T-cell (primary cell): ENCODE measurements at regions not wholly inside any gene's neighbourhood (a gene's known extent, or its start where the extent isn't known, plus 50 kb on each side); places are given as distances from the start of the nearest gene placed in this dataset.

Experiments
- ATAC-seq, 4 experiments: fragments of 200-7000 bp in 3 of 4; fragments of 150-1000 bp in 1 of 4; cut with Tn5 transposase; replicated peaks in 1 of 4; 1 replicate in 3 of 4; 2 replicates in 1 of 4; pipeline ENCODE4 v1.10.0; 2021; ENCODE audit warnings: moderate library complexity in 3 of 4, mild to moderate bottlenecking in 2 of 4, moderate number of reproducible peaks in 1 of 4
- CTCF ChIA-PET, 2 donors: fragments of 300-600 bp; sonication (Branson Sonifier 250); formaldehyde crosslinking; loops; one replicate each; lab custom pipeline; 2022; ENCODE audit warnings: antibody characterized with exemption in 2 of 2; lab: Charles Lee
- POLR2A ChIA-PET, 2 donors: fragments of 300-600 bp; sonication (Branson Sonifier 250); formaldehyde crosslinking; loops; one replicate each; lab custom pipeline; 2022; ENCODE audit warnings: antibody characterized with exemption in 2 of 2; lab: Charles Lee
- DNase-seq, 35 experiments: peaks; one replicate each; pipeline versions ENCODE4 v3.0.0 to v3.0.0-alpha.2; 2013 to 2023
- H3K27ac ChIP-seq: one replicate; pipeline ENCODE4 v1.5.1; 2013; ENCODE audit warnings: low read length
- H3K27me3 ChIP-seq, 2 experiments: replicated peaks in 1 of 2; 1 replicate in 1 of 2; 2 replicates in 1 of 2; pipeline versions ENCODE4 v1.6.1 to v1.7.0; 2013; ENCODE audit warnings: low read length in 1 of 2, mixed read lengths in 1 of 2; ENCODE audit not compliant: control insufficient read depth in 2 of 2, insufficient read depth in 2 of 2; ENCODE audit errors: extremely low read depth in 1 of 2
- H3K36me3 ChIP-seq, 2 donors: 1 replicate in 1 of 2; 2 replicates in 1 of 2; pipeline versions ENCODE4 v1.6.1 to v1.7.0; 2013; ENCODE audit warnings: low read length in 1 of 2; ENCODE audit not compliant: control insufficient read depth in 2 of 2, insufficient read depth in 1 of 2; ENCODE audit errors: extremely low read depth in 1 of 2
- H3K4me1 ChIP-seq, 2 experiments: 1 replicate in 1 of 2; 2 replicates in 1 of 2; pipeline versions ENCODE4 v1.6.1 to v1.7.0; 2013; ENCODE audit warnings: low read length in 2 of 2, mixed read lengths in 1 of 2; ENCODE audit not compliant: insufficient read depth in 2 of 2, control insufficient read depth in 1 of 2; ENCODE audit errors: extremely low read depth in 1 of 2
- H3K4me3 ChIP-seq, 2 donors: 1 replicate in 1 of 2; 2 replicates in 1 of 2; pipeline versions ENCODE4 v1.5.1 to v1.7.0; 2013; ENCODE audit warnings: mild to moderate bottlenecking in 2 of 2, low read length in 1 of 2, moderate library complexity in 1 of 2; ENCODE audit not compliant: control insufficient read depth in 1 of 2; ENCODE audit errors: extremely low read depth in 1 of 2
- H3K9me3 ChIP-seq: 2 replicates; pipeline ENCODE4 v1.7.0; 2013
- H3K27ac Mint-ChIP-seq, 2 donors: one replicate each; pipeline ENCODE4 v1.8.0; 2020 to 2021; ENCODE audit warnings: mild to moderate bottlenecking in 2 of 2, mixed read lengths in 2 of 2
- H3K27me3 Mint-ChIP-seq, 2 donors: one replicate each; pipeline ENCODE4 v1.8.0; 2021 to 2022; ENCODE audit warnings: mixed read lengths in 2 of 2
- H3K36me3 Mint-ChIP-seq: one replicate; pipeline ENCODE4 v1.8.0; 2021; ENCODE audit warnings: mixed read lengths
- H3K4me1 Mint-ChIP-seq, 3 donors: one replicate each; pipeline ENCODE4 v1.8.0; 2020 to 2022; ENCODE audit warnings: mixed read lengths in 3 of 3, mild to moderate bottlenecking in 1 of 3
- H3K4me3 Mint-ChIP-seq, 3 donors: one replicate each; pipeline ENCODE4 v1.8.0; 2020 to 2022; ENCODE audit warnings: mild to moderate bottlenecking in 3 of 3, mixed read lengths in 3 of 3, moderate library complexity in 3 of 3
- H3K9me3 Mint-ChIP-seq, 3 donors: one replicate each; pipeline ENCODE4 v1.8.0; 2020 to 2022; ENCODE audit warnings: mixed read lengths in 3 of 3
- WGBS: methylation state at CpG from one replicate; pipeline ENCODE4 v1.1.5; 2013; ENCODE audit warnings: missing lambda C conversion rate; ENCODE audit not compliant: insufficient coverage; 5-methylcytosine and 5-hydroxymethylcytosine counted together

DNA sequence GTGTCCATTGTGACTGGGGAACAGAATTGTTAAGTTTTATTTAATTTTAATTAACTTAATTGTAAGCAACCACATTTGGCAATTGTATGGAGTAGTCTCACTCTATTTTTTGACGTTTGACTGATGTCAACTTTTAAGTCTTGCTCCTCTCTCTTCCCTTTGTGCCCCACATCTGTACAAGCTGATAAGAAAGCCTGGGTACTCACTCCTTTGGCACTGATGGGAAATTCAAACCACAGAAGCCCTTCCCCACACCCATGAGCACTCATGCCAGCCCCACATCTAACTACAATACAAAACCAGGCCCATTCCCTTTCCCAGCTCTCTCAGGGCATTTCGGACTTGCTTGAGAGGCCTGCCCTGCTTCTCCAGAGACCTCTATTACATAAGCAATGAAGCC, 451.5 kb upstream of the KIF2A start:
- H3K4me3 Mint-ChIP-seq, result no peak overlapping the region
- WGBS, result no CpG with 5 or more reads among the region's 2 CpGs

DNA sequence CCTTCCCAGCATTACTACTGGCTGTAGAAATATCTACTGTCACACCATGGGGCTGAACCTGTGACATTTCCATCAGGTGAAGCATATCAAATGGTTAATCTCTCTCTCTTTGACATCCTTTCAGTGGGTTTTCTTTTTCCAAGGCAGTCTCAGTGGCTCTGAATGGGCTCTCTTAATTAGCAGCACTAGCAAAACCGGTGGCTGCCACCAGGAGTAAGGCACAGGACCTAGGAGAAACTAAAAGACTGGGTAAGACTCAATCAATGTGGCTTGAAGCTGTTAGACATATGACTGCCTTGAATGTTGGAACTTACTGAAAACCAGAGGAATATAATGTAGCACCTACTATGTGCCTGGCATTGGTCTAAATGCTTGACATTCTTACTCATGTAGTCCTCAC, 445.0 kb upstream of the KIF2A start:
- WGBS, result no CpG with 5 or more reads among the region's 1 CpG
- CTCF ChIA-PET, result no interaction called here

More for the DNA sequence above, 451.5 kb upstream of the KIF2A start:
- H3K27ac Mint-ChIP-seq, result no peak overlapping the region
- Histone ChIP-seq H3K27me3 (no peaks in the 10 kb centered on the region), H3K27ac (no peak overlapping the region), H3K4me1 (no peaks in the 10 kb centered on the region), H3K36me3 (no peaks in the 10 kb centered on the region), H3K9me3 (no peaks in the 10 kb centered on the region), H3K4me3 (no peak overlapping the region)
- peaks cover 0 to 13% (median 8%) of the 10 kb centered on the region in 3 donors for H3K9me3 Mint-ChIP-seq
- DNase-seq (no peak), ATAC-seq (no peak)
- ChIA-PET POLR2A (no interaction called here), CTCF (no interaction called here)
- H3K4me1 Mint-ChIP-seq, result no peaks in the 10 kb centered on the region
- no peaks in the 10 kb centered on the region for H3K36me3 Mint-ChIP-seq
- H3K27me3 Mint-ChIP-seq, result no peaks in the 10 kb centered on the region

DNA sequence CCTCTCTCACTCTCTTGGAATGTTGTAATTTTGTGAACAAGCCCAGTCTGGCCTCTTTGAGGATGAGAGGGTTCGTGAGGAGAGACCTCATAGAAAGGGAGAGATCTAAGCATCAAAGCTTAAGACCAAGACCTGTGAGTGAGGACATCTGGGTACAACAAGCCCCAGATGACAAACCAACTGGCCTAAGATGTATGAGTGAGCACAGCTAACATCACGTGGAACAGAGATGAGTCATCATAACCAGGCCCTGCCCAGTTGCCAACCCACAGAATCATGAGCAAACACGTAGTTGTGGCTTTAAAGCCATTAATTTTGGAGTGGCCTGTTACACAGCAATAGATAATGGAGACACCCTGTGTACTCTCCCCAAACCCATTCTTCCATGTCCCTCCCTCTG, 439.1 kb upstream of the KIF2A start:
- Mint-ChIP-seq H3K36me3 (no peaks in the 10 kb centered on the region), H3K9me3 (peaks cover 4 to 10% (median 6%) of the 10 kb centered on the region in 3 donors), H3K27ac (no peak overlapping the region), H3K27me3 (peaks cover 4 to 7% of the 10 kb centered on the region in 2 donors), H3K4me1 (no peaks in the 10 kb centered on the region), H3K4me3 (no peak overlapping the region)
- no peak overlapping the region for H3K4me3 ChIP-seq
- ATAC-seq, result no peak
- CTCF ChIA-PET, result no interaction called here
- H3K27ac ChIP-seq, result no peak overlapping the region
- no peaks in the 10 kb centered on the region for H3K4me1 ChIP-seq
- H3K27me3 ChIP-seq, result no peaks in the 10 kb centered on the region
- POLR2A ChIA-PET, result no interaction called here
- WGBS, result 60% methylated on average over 1 of the region's 3 CpGs
- H3K36me3 ChIP-seq, result no peaks in the 10 kb centered on the region
- no peak for DNase-seq
- H3K9me3 ChIP-seq, result no peaks in the 10 kb centered on the region

More for the DNA sequence above, 445.0 kb upstream of the KIF2A start:
- Histone ChIP-seq H3K4me3 (no peak overlapping the region), H3K9me3 (no peaks in the 10 kb centered on the region), H3K36me3 (no peaks in the 10 kb centered on the region), H3K27me3 (no peaks in the 10 kb centered on the region), H3K4me1 (no peaks in the 10 kb centered on the region), H3K27ac (no peak overlapping the region)
- POLR2A ChIA-PET, result no interaction called here
- H3K36me3 Mint-ChIP-seq, result no peaks in the 10 kb centered on the region
- DNase-seq, result no peak
- no peak overlapping the region for H3K27ac Mint-ChIP-seq
- no peak for ATAC-seq
- H3K4me3 Mint-ChIP-seq, result no peak overlapping the region
- peaks cover 0 to 4% of the 10 kb centered on the region in 2 donors for H3K27me3 Mint-ChIP-seq
- no peaks in the 10 kb centered on the region for H3K4me1 Mint-ChIP-seq
- peaks cover 0 to 8% (median 5%) of the 10 kb centered on the region in 3 donors for H3K9me3 Mint-ChIP-seq

DNA sequence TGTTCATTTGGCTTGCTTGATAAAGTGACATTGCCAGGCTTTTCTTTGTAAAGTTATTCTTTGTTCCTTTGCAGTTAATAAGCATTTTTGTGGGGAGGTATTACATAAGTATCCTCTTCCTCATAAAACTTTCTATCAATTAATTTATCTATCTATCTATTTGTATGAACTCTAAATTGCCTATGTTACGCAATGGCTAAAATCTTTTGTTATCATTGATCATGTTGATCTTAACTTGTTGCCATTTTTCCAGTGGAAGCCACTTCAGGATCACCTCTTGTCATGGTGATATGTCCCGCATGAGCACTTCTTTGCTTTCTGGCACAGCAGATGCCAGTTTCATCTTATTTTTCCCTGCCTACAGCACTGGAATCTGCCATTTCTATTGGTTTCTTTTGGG, 436.7 kb upstream of the KIF2A start:
- Histone ChIP-seq H3K4me1 (no peaks in the 10 kb centered on the region), H3K27ac (no peak overlapping the region), H3K9me3 (no peaks in the 10 kb centered on the region), H3K36me3 (no peaks in the 10 kb centered on the region), H3K4me3 (no peak overlapping the region), H3K27me3 (no peaks in the 10 kb centered on the region)
- Mint-ChIP-seq H3K4me3 (no peak overlapping the region), H3K36me3 (no peaks in the 10 kb centered on the region), H3K4me1 (no peaks in the 10 kb centered on the region), H3K9me3 (peaks cover 4 to 20% (median 10%) of the 10 kb centered on the region in 3 donors), H3K27ac (no peak overlapping the region), H3K27me3 (peaks cover 4 to 7% of the 10 kb centered on the region in 2 donors)
- ChIA-PET POLR2A (no interaction called here), CTCF (no interaction called here)
- no peak for DNase-seq
- WGBS, result 100% methylated on average over 2 of the region's 2 CpGs
- no peak for ATAC-seq

DNA sequence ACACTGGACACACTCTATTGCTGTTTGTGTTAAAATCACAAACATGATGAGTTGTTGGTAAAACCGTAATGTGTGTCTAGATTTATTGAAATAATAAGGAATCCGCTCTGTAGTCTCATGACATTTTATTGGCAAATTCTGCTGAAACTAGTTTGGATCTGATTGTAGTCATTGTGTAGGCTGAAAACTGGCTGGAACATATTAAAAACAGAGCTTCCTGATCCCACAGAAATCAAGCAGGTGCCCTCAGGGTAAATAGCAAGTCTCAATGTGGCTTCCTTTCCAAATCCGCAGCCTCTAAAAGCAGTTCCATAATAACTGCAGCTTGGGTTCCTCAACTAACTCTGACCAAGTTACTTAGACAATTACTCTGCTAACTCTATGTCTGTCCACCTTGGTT, 427.5 kb upstream of the KIF2A start:
- DNase-seq (no peak), ATAC-seq (no peak)
- ChIA-PET POLR2A (no interaction called here), CTCF (no interaction called here)
- H3K4me1 ChIP-seq, result no peaks in the 10 kb centered on the region
- H3K36me3 ChIP-seq, result no peaks in the 10 kb centered on the region
- H3K27ac Mint-ChIP-seq, result no peak overlapping the region
- H3K4me1 Mint-ChIP-seq, result no peaks in the 10 kb centered on the region
- peaks cover 0 to 5% (median 0%) of the 10 kb centered on the region in 3 donors for H3K9me3 Mint-ChIP-seq
- H3K27me3 ChIP-seq, result peaks cover 0 to 3% of the 10 kb centered on the region in 2 experiments
- no peak overlapping the region for H3K4me3 ChIP-seq
- no peak overlapping the region for H3K4me3 Mint-ChIP-seq
- WGBS, result 100% methylated on average over 1 of the region's 3 CpGs
- H3K36me3 Mint-ChIP-seq, result no peaks in the 10 kb centered on the region
- H3K27me3 Mint-ChIP-seq, result peaks cover 0 to 4% of the 10 kb centered on the region in 2 donors
- H3K27ac ChIP-seq, result no peak overlapping the region
- no peaks in the 10 kb centered on the region for H3K9me3 ChIP-seq

DNA sequence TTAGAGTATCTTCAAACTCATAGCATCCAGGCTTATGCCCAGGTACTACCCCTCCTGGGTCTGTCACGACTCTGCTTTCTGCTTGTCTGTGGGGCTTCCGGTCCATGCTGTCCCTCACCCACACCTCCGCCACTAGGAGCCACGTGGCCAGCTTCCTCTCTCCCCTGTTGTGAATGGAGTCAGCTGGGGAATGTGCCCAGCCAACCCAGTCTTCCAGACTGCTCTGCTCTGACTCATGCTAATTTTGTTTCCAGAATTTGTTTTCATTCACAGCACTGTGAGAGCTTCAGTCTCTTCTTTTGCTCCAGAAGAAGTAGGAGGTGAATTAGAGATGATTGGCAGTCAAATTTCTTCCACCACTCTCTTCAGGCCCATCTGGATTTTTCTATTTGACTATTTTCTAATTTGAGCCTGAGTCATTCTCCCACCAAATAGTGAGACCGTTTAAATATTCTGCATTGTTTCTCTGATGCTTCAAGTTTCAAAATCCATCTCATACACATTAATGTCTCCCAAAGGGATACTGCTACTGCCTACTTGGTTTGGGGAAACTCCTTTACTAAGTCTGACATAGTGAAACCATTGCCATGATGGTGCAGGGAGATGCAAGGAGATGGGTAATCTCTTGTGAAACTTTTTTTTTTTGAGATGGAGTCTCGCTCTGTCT, 424.1 kb upstream of the KIF2A start:
- POLR2A ChIA-PET, result no interaction called here

More for the DNA sequence above, 424.1 kb upstream of the KIF2A start:
- no peak for DNase-seq
- no peak for ATAC-seq
- Histone ChIP-seq H3K27ac (no peak overlapping the region), H3K4me3 (no peak overlapping the region), H3K4me1 (no peaks in the 10 kb centered on the region), H3K9me3 (no peaks in the 10 kb centered on the region), H3K27me3 (peaks cover 0 to 3% of the 10 kb centered on the region in 2 experiments), H3K36me3 (no peaks in the 10 kb centered on the region)
- Mint-ChIP-seq H3K27ac (no peak overlapping the region), H3K4me1 (no peaks in the 10 kb centered on the region), H3K36me3 (no peaks in the 10 kb centered on the region), H3K27me3 (peaks cover 1 to 4% of the 10 kb centered on the region in 2 donors), H3K9me3 (peaks cover 0 to 8% (median 2%) of the 10 kb centered on the region in 3 donors), H3K4me3 (no peak overlapping the region)
- 74% methylated on average over 3 of the region's 6 CpGs for WGBS
- CTCF ChIA-PET, result no interaction called here
